Mucosa of descending colon (tissue), 3 donors: ENCODE measurements at regions not wholly inside any gene's neighbourhood (a gene's known extent, or its start where the extent isn't known, plus 50 kb on each side); places are given as distances from the start of the nearest gene placed in this dataset.

Source experiments
- ATAC-seq: fragments of 200-7000 bp; cut with Tn5 transposase; one replicate; pipeline ENCODE4 v1.9.1; 2020; ENCODE audit warnings: mild to moderate bottlenecking, moderate library complexity
- DNase-seq, 3 donors: peaks; one replicate each; pipeline ENCODE4 v3.0.0-alpha.2; 2020
- H3K36me3 ChIP-seq: fragments of 200-600 bp; one replicate; pipeline ENCODE4 v1.8.0; 2021; ENCODE audit warnings: low read depth, mild to moderate bottlenecking
- H3K4me1 ChIP-seq: fragments of 200-600 bp; one replicate; pipeline ENCODE4 v1.8.0; 2021; ENCODE audit warnings: low read depth, mild to moderate bottlenecking
- H3K4me3 ChIP-seq: fragments of 200-600 bp; one replicate; pipeline ENCODE4 v1.8.0; 2021; ENCODE audit warnings: mild to moderate bottlenecking
- H3K9me3 ChIP-seq: fragments of 200-600 bp; one replicate; pipeline ENCODE4 v1.8.0; 2021; ENCODE audit warnings: mild to moderate bottlenecking
- intact Hi-C, 2 donors: fragments of 100-400 bp; cut with DNase I in 1 of 2; cut with micrococcal nuclease in 1 of 2; formaldehyde crosslinking; loops; one replicate each; pipeline versions ENCODE4 v1.11.0 to v1.11.1; 2022; cut with DNase I, micrococcal nuclease
- TF ChIP-seq, protein P1 (sequence below): fragments of 200-600 bp; IDR thresholded peaks from one replicate; pipeline ENCODE4 v1.8.0; 2022; ENCODE audit warnings: antibody characterized with exemption, mild to moderate bottlenecking
- donor health status: DM: no; HTN: no; CAD: no; lungs with moderate emphysema.
- donor health status: DM: no; HTN: no; CAD: no.
- donor health status: DM: no; HTN: yes; CAD: no.

DNA sequence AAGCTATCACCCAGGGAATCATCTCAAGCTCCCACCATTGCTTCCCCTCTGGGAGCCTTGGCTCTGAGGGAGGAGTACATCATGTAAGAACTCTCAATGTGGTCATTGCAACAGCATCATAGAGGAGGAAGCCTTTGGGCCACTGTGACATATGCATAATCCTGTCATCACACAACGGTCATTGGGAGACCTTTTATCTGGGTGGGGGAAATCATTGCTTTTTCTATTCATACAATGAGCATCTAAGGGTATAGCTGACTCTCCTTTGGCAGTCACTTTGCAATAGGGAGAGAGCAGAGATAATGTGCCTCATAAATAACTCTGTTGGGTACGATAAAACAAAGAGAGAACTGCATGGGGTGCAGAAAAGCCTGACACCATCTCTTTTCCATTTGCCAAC, 155.2 kb upstream of the KCNIP4 start:
- TF ChIP-seq, protein P1, sequence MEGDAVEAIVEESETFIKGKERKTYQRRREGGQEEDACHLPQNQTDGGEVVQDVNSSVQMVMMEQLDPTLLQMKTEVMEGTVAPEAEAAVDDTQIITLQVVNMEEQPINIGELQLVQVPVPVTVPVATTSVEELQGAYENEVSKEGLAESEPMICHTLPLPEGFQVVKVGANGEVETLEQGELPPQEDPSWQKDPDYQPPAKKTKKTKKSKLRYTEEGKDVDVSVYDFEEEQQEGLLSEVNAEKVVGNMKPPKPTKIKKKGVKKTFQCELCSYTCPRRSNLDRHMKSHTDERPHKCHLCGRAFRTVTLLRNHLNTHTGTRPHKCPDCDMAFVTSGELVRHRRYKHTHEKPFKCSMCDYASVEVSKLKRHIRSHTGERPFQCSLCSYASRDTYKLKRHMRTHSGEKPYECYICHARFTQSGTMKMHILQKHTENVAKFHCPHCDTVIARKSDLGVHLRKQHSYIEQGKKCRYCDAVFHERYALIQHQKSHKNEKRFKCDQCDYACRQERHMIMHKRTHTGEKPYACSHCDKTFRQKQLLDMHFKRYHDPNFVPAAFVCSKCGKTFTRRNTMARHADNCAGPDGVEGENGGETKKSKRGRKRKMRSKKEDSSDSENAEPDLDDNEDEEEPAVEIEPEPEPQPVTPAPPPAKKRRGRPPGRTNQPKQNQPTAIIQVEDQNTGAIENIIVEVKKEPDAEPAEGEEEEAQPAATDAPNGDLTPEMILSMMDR: no peak
- DNase-seq: no peak
- Histone ChIP-seq H3K4me3 (no peak overlapping the region), H3K36me3 (no peaks in the 10 kb centered on the region), H3K4me1 (no peaks in the 10 kb centered on the region), H3K9me3 (no peaks in the 10 kb centered on the region)
- no peak for ATAC-seq
- intact Hi-C loops: no loop called here

DNA sequence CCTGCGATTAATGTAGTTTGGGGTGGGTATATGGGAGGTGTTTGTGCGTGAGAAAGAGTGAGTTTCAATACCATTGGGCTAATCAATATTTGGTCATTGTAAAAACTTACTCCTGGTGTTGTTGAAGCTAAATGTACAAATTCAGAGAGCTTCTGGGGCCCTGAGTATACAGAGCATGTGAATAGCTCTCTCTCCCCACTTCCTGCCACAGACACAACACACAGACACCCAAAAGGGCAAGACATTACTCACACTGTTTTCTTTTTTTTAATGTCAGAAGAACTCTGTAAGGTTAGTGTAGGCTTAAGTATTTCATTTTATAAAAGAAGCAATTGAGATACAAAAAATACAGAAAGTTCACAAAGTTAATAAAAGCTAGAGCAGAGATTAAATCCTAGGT, 151.3 kb upstream of the KCNIP4 start:
- DNase-seq (no peak), ATAC-seq (no peak)
- Histone ChIP-seq H3K4me1 (no peaks in the 10 kb centered on the region), H3K36me3 (no peaks in the 10 kb centered on the region), H3K9me3 (no peaks in the 10 kb centered on the region), H3K4me3 (no peak overlapping the region)
- intact Hi-C loops: no loop called here
- TF ChIP-seq, protein P1: no peak

DNA sequence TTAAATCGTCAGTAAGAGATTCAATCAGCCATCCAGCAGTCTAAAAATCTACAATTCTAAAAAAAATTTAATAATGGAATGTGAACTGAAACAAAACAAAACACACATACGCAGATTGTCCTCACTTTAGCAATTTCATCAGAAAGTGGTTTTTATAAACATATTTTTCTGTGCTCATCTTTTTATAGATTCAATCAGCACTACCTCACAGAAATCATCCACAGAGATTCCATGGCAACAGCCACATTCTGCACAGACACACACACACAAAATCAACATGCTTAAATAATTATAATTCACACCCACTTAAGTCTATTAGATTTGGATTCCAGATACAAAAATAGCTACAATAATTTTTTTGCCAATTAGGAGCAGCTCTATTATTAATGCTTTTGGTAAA, 149.0 kb upstream of the KCNIP4 start:
- no peak for ATAC-seq

DNA sequence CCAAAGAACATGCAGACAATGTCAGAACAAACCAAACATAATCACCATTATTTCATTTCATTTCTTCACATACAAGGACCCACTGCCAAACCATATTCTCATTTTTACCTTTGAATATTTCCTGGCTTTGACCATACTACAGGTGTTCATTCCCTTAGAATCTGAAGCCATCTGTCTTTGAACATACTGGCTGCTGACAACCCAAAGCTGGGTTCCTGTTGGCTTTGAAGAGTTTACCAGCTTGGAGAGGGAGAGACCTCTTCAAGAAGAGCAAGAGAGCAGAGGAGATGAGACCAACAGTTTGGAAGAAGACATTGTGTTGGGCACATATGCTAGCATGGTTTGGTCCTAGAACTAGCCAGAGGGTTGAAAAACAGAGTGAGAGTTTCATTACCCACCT, 145.6 kb upstream of the KCNIP4 start:
- TF ChIP-seq, protein P1: no peak
- intact Hi-C loops: no loop called here
- no peak overlapping the region for H3K4me3 ChIP-seq
- H3K9me3 ChIP-seq: no peaks in the 10 kb centered on the region
- H3K36me3 ChIP-seq: no peaks in the 10 kb centered on the region
- DNase-seq (no peak), ATAC-seq (no peak)
- H3K4me1 ChIP-seq: no peaks in the 10 kb centered on the region

More for the DNA sequence above, 149.0 kb upstream of the KCNIP4 start:
- TF ChIP-seq, protein P1: no peak
- no peak for DNase-seq
- intact Hi-C loops: no loop called here
- Histone ChIP-seq H3K9me3 (no peaks in the 10 kb centered on the region), H3K4me1 (no peaks in the 10 kb centered on the region), H3K36me3 (no peaks in the 10 kb centered on the region), H3K4me3 (no peak overlapping the region)

DNA sequence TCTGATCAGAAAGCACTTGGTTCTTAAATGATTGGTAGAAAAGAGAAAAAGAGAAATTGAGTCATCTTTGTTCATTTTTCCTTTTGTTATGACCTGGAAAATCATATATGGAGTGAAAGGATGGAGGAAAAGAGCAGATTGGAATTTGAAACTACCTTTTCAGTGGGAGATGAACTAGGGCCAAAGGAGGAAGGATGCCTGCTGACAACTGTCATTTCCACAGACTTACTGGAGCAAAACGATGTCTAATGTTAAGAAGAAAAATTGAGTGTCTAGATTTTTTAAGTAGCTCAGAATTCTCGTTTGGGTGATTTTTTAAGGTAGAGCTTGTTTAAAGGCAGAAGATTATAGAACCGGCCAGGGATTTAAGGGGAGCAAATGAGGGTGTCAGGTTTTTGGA, 144.6 kb upstream of the KCNIP4 start:
- DNase-seq: no peak
- no peaks in the 10 kb centered on the region for H3K36me3 ChIP-seq
- ATAC-seq: no peak
- no peaks in the 10 kb centered on the region for H3K4me1 ChIP-seq
- H3K4me3 ChIP-seq: no peak overlapping the region
- intact Hi-C loops: no loop called here
- no peaks in the 10 kb centered on the region for H3K9me3 ChIP-seq
- TF ChIP-seq, protein P1: no peak

DNA sequence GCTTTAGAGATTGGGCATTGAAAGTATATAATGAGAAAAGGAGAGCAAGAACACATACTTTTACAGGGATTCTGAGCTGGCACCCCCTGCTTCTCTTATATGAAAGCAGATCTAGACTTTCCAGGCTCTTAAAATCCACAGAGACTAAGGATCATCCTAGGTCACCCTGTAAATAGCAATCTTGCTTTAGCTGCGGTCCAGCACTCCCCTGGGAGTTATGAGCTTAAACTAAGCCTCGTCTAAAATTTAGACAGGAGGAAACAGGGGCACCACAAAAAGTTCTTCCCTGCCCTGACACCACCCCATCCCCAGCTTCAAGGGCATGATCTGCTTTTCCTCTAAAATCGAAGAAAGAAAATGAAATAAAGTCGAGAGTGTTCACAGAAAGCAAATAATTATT, 143.3 kb upstream of the KCNIP4 start:
- TF ChIP-seq, protein P1: no peak
- Histone ChIP-seq H3K9me3 (no peaks in the 10 kb centered on the region), H3K4me1 (no peaks in the 10 kb centered on the region), H3K4me3 (no peak overlapping the region), H3K36me3 (no peaks in the 10 kb centered on the region)
- no peak for ATAC-seq
- intact Hi-C loops: no loop called here
- DNase-seq: no peak
